Activated CD8-positive, alpha-beta T cell treated with anti-CD3 and anti-CD28 coated beads, Interleukin-2, amount 10 ng/mL, durations not matched to agents 7 days and 5 days (primary cell): ENCODE measurements at regions not wholly inside any gene's neighbourhood (a gene's known extent, or its start where the extent isn't known, plus 50 kb on each side); places are given as distances from the start of the nearest gene placed in this dataset.
"Not testable (repeated sequence)": the region's sequence is repeated elsewhere in the genome, so short reads cannot be mapped to it uniquely, and the experiment has no call there.

Source experiments
- ATAC-seq: fragments of 150-1000 bp; cut with Tn5 transposase; one replicate; pipeline ENCODE4 v1.10.0; 2021; ENCODE audit warnings: moderate library complexity
- CTCF ChIA-PET: fragments of 350-600 bp; sonication (Branson Sonifier 250); formaldehyde crosslinking; loops from one replicate; lab custom pipeline; 2021; ENCODE audit warnings: antibody characterized with exemption; lab: Charles Lee
- POLR2A ChIA-PET: fragments of 350-600 bp; sonication (Branson Sonifier 250); formaldehyde crosslinking; loops from one replicate; lab custom pipeline; 2021; ENCODE audit warnings: antibody characterized with exemption; lab: Charles Lee
- DNase-seq: peaks from one replicate; pipeline ENCODE4 v3.0.0-alpha.2; 2020
- H3K27ac Mint-ChIP-seq: one replicate; pipeline ENCODE4 v1.8.0; 2021; ENCODE audit warnings: mild to moderate bottlenecking, mixed read lengths
- H3K27me3 Mint-ChIP-seq: one replicate; pipeline ENCODE4 v1.8.0; 2021; ENCODE audit warnings: low read depth, mixed read lengths
- H3K36me3 Mint-ChIP-seq: one replicate; pipeline ENCODE4 v1.8.0; 2021; ENCODE audit warnings: low read depth, mixed read lengths
- H3K4me1 Mint-ChIP-seq: one replicate; pipeline ENCODE4 v1.8.0; 2021; ENCODE audit warnings: low read depth, mixed read lengths
- H3K4me3 Mint-ChIP-seq: one replicate; pipeline ENCODE4 v1.8.0; 2021; ENCODE audit warnings: mild to moderate bottlenecking, mixed read lengths
- H3K9me3 Mint-ChIP-seq: one replicate; pipeline ENCODE4 v1.8.0; 2022; ENCODE audit warnings: mixed read lengths; ENCODE audit not compliant: insufficient read depth

- Mint-ChIP-seq H3K27ac (no peak overlapping the region), H3K4me1 (no peaks in the 10 kb centered on the region), H3K27me3 (no peaks in the 10 kb centered on the region), H3K36me3 (no peaks in the 10 kb centered on the region), H3K9me3 (no peaks in the 10 kb centered on the region), H3K4me3 (no peak overlapping the region)
- no peak for ATAC-seq
- no peak for DNase-seq
- CTCF ChIA-PET: no interaction called here
- POLR2A ChIA-PET: no interaction called here
Observed at GRCh38 chr5:91770400-91770799, 387.3 kb upstream of the ARRDC3 start.

GRCh38 chr5:91757383-91757782 is 374.3 kb upstream of the ARRDC3 start:
- H3K4me3 Mint-ChIP-seq, H3K36me3 Mint-ChIP-seq, H3K27ac Mint-ChIP-seq, H3K9me3 Mint-ChIP-seq, CTCF ChIA-PET, ATAC-seq, DNase-seq, H3K4me1 Mint-ChIP-seq, H3K27me3 Mint-ChIP-seq, POLR2A ChIA-PET: not testable (repeated sequence)

GRCh38 chr5:91754990-91755389 is 371.9 kb upstream of the ARRDC3 start:
- DNase-seq: no peak
- ChIA-PET POLR2A (no interaction called here), CTCF (no interaction called here)
- Mint-ChIP-seq H3K27me3 (no peaks in the 10 kb centered on the region), H3K27ac (no peak overlapping the region), H3K4me3 (no peak overlapping the region), H3K36me3 (no peaks in the 10 kb centered on the region), H3K9me3 (no peaks in the 10 kb centered on the region), H3K4me1 (no peaks in the 10 kb centered on the region)
- ATAC-seq: no peak

GRCh38 chr5:91744470-91744869 is 361.4 kb upstream of the ARRDC3 start:
- H3K27ac Mint-ChIP-seq, H3K9me3 Mint-ChIP-seq, CTCF ChIA-PET: not testable (repeated sequence)

GRCh38 chr5:91742550-91742949 is 359.4 kb upstream of the ARRDC3 start:
- Mint-ChIP-seq H3K4me1 (no peaks in the 10 kb centered on the region), H3K36me3 (no peaks in the 10 kb centered on the region), H3K9me3 (no peaks in the 10 kb centered on the region), H3K4me3 (no peak overlapping the region), H3K27ac (no peak overlapping the region), H3K27me3 (no peaks in the 10 kb centered on the region)
- DNase-seq: no peak
- ChIA-PET CTCF (no interaction called here), POLR2A (no interaction called here)
- ATAC-seq: no peak

More at GRCh38 chr5:91744470-91744869, 361.4 kb upstream of the ARRDC3 start:
- DNase-seq, ATAC-seq, H3K36me3 Mint-ChIP-seq, POLR2A ChIA-PET, H3K4me1 Mint-ChIP-seq, H3K27me3 Mint-ChIP-seq, H3K4me3 Mint-ChIP-seq: not testable (repeated sequence)

GRCh38 chr5:91741764-91742505 is 358.8 kb upstream of the ARRDC3 start:
- ChIA-PET POLR2A (no interaction called here), CTCF (no interaction called here)
- H3K4me1 Mint-ChIP-seq: no peaks in the 10 kb centered on the region
- H3K9me3 Mint-ChIP-seq: no peaks in the 10 kb centered on the region
- H3K27ac Mint-ChIP-seq: no peak overlapping the region
- H3K36me3 Mint-ChIP-seq: no peaks in the 10 kb centered on the region
- no peak for ATAC-seq
- no peak for DNase-seq
- H3K27me3 Mint-ChIP-seq: no peaks in the 10 kb centered on the region
- no peak overlapping the region for H3K4me3 Mint-ChIP-seq

- no peak for ATAC-seq
- CTCF ChIA-PET: no interaction called here
- Mint-ChIP-seq H3K4me1 (no peaks in the 10 kb centered on the region), H3K9me3 (no peaks in the 10 kb centered on the region), H3K4me3 (no peak overlapping the region), H3K27ac (no peak overlapping the region), H3K27me3 (no peaks in the 10 kb centered on the region), H3K36me3 (no peaks in the 10 kb centered on the region)
- DNase-seq: no peak
- POLR2A ChIA-PET: no interaction called here
Observed at GRCh38 chr5:91730026-91730425, 346.9 kb upstream of the ARRDC3 start.

- H3K36me3 Mint-ChIP-seq: no peaks in the 10 kb centered on the region
- POLR2A ChIA-PET: no interaction called here
Observed at GRCh38 chr5:91727463-91727862, 344.3 kb upstream of the ARRDC3 start.

GRCh38 chr5:91722736-91723467 is 339.8 kb upstream of the ARRDC3 start:
- ChIA-PET CTCF (no interaction called here), POLR2A (no interaction called here)
- ATAC-seq (no peak), DNase-seq (no peak)
- Mint-ChIP-seq H3K27me3 (no peaks in the 10 kb centered on the region), H3K4me3 (no peak overlapping the region), H3K27ac (no peak overlapping the region), H3K4me1 (no peaks in the 10 kb centered on the region), H3K36me3 (no peaks in the 10 kb centered on the region), H3K9me3 (no peaks in the 10 kb centered on the region)

More at GRCh38 chr5:91727463-91727862, 344.3 kb upstream of the ARRDC3 start:
- DNase-seq (no peak), ATAC-seq (no peak)
- Mint-ChIP-seq H3K27ac (no peak overlapping the region), H3K4me1 (no peaks in the 10 kb centered on the region), H3K9me3 (no peaks in the 10 kb centered on the region), H3K4me3 (no peak overlapping the region), H3K27me3 (no peaks in the 10 kb centered on the region)
- CTCF ChIA-PET: no interaction called here

- Mint-ChIP-seq H3K4me3 (no peak overlapping the region), H3K4me1 (no peaks in the 10 kb centered on the region), H3K27ac (no peak overlapping the region), H3K27me3 (no peaks in the 10 kb centered on the region), H3K36me3 (no peaks in the 10 kb centered on the region), H3K9me3 (peaks cover 7% of the 10 kb centered on the region)
- ChIA-PET CTCF (no interaction called here), POLR2A (no interaction called here)
- ATAC-seq: no peak
- DNase-seq: no peak
Observed at GRCh38 chr5:91712718-91713117, 329.6 kb upstream of the ARRDC3 start.

GRCh38 chr5:91707521-91707841 is 324.4 kb upstream of the ARRDC3 start:
- H3K9me3 Mint-ChIP-seq: peaks cover 7% of the 10 kb centered on the region
- ATAC-seq (no peak), DNase-seq (no peak)
- no peaks in the 10 kb centered on the region for H3K36me3 Mint-ChIP-seq
- H3K27me3 Mint-ChIP-seq: no peaks in the 10 kb centered on the region
- no peak overlapping the region for H3K27ac Mint-ChIP-seq
- CTCF ChIA-PET: no interaction called here
- no peaks in the 10 kb centered on the region for H3K4me1 Mint-ChIP-seq
- H3K4me3 Mint-ChIP-seq: no peak overlapping the region
- POLR2A ChIA-PET: no interaction called here

GRCh38 chr5:91706785-91707520 is 323.8 kb upstream of the ARRDC3 start:
- ATAC-seq: no peak
- Mint-ChIP-seq H3K4me3 (no peak overlapping the region), H3K27me3 (no peaks in the 10 kb centered on the region), H3K4me1 (no peaks in the 10 kb centered on the region), H3K27ac (no peak overlapping the region), H3K9me3 (peaks cover 2% of the 10 kb centered on the region), H3K36me3 (no peaks in the 10 kb centered on the region)
- no peak for DNase-seq
- POLR2A ChIA-PET: no interaction called here
- CTCF ChIA-PET: no interaction called here
